HEK293T (cell line): ENCODE measurements at regions not wholly inside any gene's neighbourhood (a gene's known extent, or its start where the extent isn't known, plus 50 kb on each side); places are given as distances from the start of the nearest gene placed in this dataset.

Source experiments
- ARNT ChIP-seq: fragments of 450-650 bp; IDR thresholded peaks from 2 replicates; pipeline ENCODE4 v1.6.1; 2017; ENCODE audit warnings: mild to moderate bottlenecking
- ELF4 ChIP-seq: fragments of 450-650 bp; IDR thresholded peaks from 2 replicates; pipeline ENCODE4 v1.6.1; 2017; ENCODE audit warnings: antibody characterized with exemption
- FOXA1 ChIP-seq: fragments of 450-650 bp; IDR thresholded peaks from 2 replicates; pipeline ENCODE4 v1.6.1; 2016; ENCODE audit warnings: mild to moderate bottlenecking
- FOXK2 ChIP-seq: fragments of 450-650 bp; IDR thresholded peaks from 2 replicates; pipeline ENCODE4 v1.6.1; 2016; ENCODE audit warnings: mild to moderate bottlenecking
- HDGF ChIP-seq: fragments of 450-650 bp; IDR thresholded peaks from 2 replicates; pipeline ENCODE4 v1.6.1; 2017; ENCODE audit warnings: antibody characterized with exemption, borderline replicate concordance
- L3MBTL2 ChIP-seq: fragments of 450-650 bp; conservative IDR thresholded peaks from 2 replicates; pipeline ENCODE4 v1.6.1; 2016; ENCODE audit warnings: mild to moderate bottlenecking
- LEF1 ChIP-seq: fragments of 450-650 bp; IDR thresholded peaks from 2 replicates; pipeline ENCODE4 v1.6.1; 2017; ENCODE audit warnings: mild to moderate bottlenecking, borderline replicate concordance
- NFRKB ChIP-seq: fragments of 450-650 bp; IDR thresholded peaks from 2 replicates; pipeline ENCODE4 v1.6.1; 2016; ENCODE audit warnings: mild to moderate bottlenecking, moderate library complexity
- SP1 ChIP-seq: fragments of 450-650 bp; IDR thresholded peaks from 2 replicates; pipeline ENCODE4 v1.6.1; 2017
- SUZ12 ChIP-seq: fragments of 450-650 bp; IDR thresholded peaks from 2 replicates; pipeline ENCODE4 v1.6.1; 2016; ENCODE audit warnings: mild to moderate bottlenecking
- ZNF384 ChIP-seq: fragments of 450-650 bp; IDR thresholded peaks from 2 replicates; pipeline ENCODE4 v1.6.1; 2016

GRCh38 chr22:49088801-49089791 is 738.6 kb downstream of the BRD1 start:
- TF ChIP-seq SUZ12: no peak
- no peak for TF ChIP-seq FOXA1
- no peak for TF ChIP-seq HDGF
- TF ChIP-seq L3MBTL2: no peak
- no peak for TF ChIP-seq ARNT
- no peak for TF ChIP-seq SP1
- TF ChIP-seq ZNF384: no peak
- TF ChIP-seq NFRKB: no peak
- TF ChIP-seq LEF1: no peak
- TF ChIP-seq FOXK2: no peak
- TF ChIP-seq ELF4: no peak
